DMS53 treated with DMSO at 0.1 percent for 48 hours (cell line): ENCODE measurements at regions not wholly inside any gene's neighbourhood (a gene's known extent, or its start where the extent isn't known, plus 50 kb on each side); places are given as distances from the start of the nearest gene placed in this dataset.
"Not testable (repeated sequence)": the region's sequence is repeated elsewhere in the genome, so short reads cannot be mapped to it uniquely, and the experiment has no call there.

Experiments
- DNase-seq: peaks from one replicate; lab custom pipeline; 2025; ENCODE audit not compliant: unreplicated experiment; lab: John Stamatoyannopoulos, UW

- not testable (repeated sequence) for DNase-seq
These were observed 51.4 kb upstream of the TMEM45B start for GRCh38 chr11:129764204-129764603.
